GM19452 (cell line): ENCODE measurements at regions not wholly inside any gene's neighbourhood (a gene's known extent, or its start where the extent isn't known, plus 50 kb on each side); places are given as distances from the start of the nearest gene placed in this dataset.
"Not testable (repeated sequence)": the region's sequence is repeated elsewhere in the genome, so short reads cannot be mapped to it uniquely, and the experiment has no call there.

Experiments
- ATAC-seq: cut with Tn5 transposase; IDR thresholded peaks from one replicate; pipeline ENCODE4 v1.9.1; 2021; ENCODE audit not compliant: unreplicated experiment

DNA sequence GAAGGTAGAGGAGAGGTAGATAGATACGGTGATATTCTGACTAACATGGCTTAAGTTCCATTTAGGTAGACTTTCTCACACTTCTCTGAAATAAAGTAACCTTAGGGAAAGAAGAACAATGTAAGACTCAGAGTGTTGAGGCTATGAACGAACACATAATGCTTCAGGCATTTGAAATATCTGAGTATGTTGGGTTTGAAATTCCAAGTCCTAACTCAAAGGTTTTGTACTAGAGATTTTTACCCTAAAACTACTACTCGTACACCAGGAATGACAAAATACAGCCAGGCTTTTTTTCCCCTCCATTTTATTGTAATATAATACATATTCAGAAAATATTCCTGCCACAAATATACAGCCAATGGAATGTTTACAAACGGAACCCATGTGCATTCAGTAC is 592.6 kb downstream of the ETS1 start:
- no peak for ATAC-seq

DNA sequence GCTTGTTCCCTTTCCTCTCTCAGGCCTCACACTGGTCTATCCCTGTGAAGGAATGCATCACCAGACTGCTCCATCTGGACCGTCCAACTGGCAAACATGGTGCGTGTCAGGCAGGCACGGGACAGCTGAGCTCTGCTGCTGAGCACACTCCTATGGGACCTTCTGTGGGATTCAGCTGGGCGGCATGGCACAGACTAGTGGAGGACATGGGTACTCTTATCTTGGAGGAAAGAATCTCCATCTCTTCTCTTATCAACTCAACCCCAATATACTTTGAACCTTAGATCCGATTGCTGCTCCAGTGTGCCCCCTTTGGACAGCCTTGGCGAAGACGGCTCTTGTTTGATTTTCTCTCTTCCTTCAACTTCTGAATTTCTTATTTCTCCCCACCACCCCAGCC is 593.6 kb downstream of the ETS1 start:
- no peak for ATAC-seq

DNA sequence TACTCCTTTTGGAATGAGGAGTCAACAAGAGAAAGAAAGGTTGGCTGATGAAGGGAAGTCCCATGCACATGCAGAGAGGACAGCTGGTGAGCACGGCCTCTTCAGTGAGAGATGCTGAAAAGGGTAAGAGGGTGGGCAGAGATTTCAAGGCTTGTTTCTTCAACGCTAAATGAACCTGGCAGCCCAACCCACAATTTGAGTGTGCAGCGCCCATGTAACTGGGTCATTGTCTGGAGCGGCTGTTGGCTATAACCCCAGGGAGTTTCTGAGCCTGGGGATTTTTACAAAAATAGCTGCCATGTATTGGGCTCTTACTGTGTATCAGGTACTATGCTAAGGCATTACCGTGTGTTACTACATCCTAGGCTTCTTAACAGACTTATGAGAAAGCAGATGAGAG is 594.1 kb downstream of the ETS1 start:
- no peak for ATAC-seq

DNA sequence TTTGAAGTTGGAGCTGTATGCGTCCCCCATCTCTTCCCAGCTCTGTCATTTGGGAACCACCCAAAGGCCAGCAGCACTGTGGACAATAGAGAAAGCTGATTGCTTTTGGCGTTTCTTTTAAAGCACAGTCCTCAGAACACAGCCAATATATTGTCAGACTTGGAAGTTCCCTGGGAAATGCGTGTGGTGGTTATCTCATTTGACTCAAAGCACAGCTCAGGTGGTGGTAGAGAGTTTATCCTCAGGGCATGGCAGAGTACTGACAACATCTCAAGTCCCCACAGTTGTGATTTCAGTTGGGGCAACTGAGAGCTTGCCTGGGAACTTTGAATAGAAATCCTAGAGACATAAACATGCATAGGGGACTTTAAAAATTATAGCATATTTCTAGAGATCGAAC is 601.3 kb downstream of the ETS1 start:
- ATAC-seq, result no peak

DNA sequence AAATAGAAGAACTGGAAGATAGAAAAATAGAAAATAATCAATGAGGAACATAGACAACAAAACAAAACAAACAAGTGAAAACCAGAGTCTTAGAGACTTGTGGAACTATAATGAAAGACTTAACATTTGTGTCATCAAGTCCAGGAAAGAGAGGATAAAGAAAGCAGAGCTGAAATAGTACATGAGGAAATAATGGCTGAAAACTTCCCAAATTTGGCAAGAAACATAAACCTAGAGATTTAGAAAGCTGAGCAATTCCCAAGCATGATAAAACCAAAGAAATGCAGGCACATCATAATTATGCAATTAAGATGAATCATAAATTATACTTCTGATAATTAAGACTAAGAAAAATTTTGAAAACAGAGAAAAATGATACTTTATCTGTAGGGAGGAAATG is 614.5 kb downstream of the ETS1 start:
- no peak for ATAC-seq

DNA sequence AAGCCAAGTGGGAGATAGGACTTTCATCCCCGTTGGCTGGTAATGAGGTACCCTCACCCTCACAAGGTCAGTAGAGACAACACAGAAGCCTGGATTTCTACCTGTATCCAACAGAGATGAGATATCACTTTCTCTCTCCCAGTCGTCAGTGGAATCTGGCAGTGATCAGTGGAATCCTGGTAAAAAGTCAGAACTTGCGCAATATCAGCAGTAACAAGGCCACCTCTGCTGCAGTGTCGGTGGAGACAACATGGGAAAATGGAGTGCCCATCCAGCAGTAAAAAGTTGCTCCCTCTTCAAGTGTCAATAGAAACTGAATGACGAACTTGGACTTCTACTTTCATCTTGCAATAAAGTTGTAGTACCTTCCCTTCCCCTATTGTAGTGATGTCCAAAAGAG is 615.9 kb downstream of the ETS1 start:
- no peak for ATAC-seq

DNA sequence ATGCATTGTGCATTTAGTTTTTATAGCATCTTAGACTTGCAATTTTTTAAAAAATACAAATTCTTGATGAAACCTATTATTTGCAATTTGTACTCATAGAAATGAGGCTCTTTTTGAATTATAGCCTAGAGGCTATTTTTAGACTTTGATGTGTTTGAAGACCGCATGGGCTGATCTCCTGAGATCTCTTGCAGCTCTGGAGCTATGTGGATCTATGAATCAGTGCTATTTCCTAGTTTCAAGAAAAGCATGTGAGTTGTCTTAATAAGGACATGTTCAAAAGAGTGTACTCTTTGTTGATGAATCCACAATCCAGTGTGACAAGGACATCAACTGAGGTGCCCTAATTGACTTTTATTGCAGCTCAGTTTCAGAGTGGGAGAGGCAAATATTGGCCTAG is 620.5 kb downstream of the ETS1 start:
- ATAC-seq, result no peak

DNA sequence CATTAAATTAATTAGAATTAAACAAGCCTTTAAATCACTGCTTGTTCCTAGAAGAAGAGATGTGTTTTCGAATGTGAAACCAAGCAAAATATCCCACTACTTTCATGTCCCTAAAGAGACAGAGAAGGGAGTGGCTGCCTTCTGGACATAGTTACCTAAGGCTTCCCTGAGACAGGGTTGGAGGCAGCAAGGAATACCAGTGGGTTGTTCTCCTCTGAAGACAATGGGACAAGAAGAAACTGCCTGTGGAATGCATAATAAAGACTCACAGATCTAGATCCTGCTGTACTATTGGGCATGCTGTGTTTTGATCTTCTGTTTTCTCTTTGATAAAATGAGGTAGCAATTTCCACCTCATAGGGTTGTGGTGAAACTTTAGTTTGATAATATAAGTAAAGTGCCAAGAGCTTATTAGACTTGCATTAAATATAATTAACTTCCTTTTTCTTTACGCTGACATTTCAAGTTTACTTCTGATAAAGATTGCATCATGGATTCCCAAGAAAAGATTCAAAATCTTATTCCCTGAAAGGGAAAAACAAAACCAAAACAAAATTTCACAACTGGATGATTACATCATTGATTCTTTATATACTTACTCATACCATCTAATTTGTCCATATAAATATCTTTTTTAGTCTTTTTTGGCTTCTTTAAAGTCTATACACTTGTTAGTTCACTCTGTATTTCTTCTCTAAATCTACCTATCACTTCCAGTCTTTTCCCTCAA is 621.3 kb downstream of the ETS1 start:
- ATAC-seq, result no peak

DNA sequence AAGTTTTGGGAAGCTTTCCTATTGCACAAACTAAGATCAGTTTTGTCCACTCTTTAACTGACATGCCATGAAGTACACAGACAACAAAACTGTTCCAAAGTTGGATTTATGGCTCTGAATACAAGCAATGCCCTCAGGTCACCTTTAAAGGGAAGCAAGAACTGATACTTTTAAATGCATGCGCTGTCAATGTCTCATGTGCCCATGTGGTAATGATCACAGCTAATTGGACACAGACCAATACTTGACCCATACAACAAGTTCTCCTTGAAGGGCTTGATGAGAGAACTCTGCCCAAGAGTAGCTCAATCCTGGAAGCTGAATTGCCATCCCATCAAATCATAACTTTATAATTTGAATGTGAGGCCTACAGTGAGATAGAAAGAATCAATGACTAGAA is 624.9 kb downstream of the ETS1 start:
- ATAC-seq, result no peak

DNA sequence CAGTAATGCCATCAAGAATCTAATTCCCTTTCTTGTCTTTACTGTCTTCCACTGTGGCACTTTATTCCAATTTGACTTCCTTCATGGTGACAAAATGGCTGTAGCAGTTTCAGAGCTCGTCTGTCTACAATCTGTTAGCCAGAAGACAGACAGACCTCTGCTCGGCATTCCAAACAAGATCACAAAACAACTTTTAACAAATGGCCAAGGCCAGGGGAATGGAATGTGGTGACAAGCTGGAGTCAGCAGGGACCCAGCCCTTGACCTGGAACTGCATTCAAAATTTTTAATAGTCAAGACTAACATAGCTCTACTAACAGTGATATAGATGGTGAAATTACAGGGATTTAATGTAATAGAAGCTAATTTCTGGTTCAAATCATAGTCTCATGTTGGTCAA is 637.2 kb downstream of the ETS1 start:
- no peak for ATAC-seq

DNA sequence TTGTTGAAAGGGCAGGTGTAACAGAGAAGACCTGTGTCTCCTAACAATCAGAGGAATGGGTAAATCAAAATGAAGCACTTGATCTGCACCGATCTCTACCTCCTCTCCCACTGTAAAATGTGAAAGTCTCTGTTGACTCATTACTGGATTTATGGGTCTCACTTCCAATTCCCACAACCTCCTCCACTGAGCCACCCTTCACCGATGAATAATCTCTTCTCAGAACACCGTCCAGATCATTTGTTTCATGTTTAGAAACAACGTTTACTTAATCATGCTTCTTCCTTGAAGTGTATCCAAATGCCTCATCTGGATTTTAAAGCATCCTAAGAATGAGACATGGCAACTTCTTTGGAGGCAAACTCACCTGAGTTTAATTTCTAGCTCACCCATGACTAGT is 643.6 kb downstream of the ETS1 start:
- no peak for ATAC-seq

DNA sequence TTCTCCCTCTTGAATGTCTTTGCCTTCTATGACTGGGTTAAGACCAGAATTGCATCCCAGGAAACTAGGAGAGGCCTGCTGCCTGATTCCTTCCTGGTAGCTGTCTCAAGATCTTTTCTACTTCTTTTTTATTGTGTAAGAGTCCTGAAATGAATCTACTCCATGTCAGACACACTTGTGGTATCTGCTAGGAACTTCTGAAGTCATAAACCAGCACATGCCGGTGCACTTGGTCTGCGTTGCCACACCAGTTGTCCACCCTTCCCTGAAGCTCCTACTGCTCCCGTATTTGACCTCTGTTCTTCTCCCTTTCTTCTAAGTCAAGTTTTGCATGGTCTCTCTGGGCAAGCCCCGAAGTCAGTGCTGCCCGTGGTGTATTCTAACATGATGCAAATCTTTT is 644.2 kb downstream of the ETS1 start:
- ATAC-seq, result no peak

DNA sequence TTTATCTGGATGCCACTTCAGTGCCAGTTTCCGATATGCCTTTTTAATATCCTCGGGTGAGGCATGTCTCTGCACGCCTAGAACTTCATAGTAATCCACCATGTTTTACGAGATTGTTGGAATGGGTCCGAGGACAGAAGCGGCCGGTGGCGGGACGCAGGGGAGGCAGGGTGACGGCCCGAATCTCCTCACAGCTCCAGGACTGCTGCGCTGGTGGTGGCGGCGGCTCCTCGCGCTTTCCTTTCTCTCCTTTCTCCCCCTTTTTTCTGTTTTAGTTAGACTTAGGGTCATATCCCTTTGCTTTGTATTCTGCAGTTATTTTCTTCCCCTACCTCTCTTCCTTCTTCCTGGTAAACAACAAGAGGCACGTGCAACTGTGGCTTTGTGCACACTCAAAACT is 645.8 kb downstream of the ETS1 start:
- ATAC-seq, result not testable (repeated sequence)

DNA sequence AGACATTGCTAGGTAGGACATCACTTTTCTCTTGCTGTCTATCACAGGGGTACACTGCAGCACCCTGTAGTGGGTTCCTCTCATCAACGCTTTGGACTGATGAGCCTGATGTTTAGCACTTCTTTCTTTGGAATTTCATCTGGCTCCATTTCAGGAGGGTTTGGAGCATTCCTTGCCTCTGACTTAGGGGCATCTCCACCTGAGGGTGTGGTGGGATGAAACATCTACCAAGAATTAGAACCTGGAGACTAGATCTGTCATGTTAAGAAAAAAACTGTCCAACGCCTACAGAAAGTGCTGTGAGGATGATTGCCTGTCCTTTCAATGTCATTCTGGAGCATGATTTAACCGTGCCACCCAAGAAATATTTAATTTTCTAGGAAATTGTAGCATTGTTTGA is 648.4 kb downstream of the ETS1 start:
- ATAC-seq, result no peak

DNA sequence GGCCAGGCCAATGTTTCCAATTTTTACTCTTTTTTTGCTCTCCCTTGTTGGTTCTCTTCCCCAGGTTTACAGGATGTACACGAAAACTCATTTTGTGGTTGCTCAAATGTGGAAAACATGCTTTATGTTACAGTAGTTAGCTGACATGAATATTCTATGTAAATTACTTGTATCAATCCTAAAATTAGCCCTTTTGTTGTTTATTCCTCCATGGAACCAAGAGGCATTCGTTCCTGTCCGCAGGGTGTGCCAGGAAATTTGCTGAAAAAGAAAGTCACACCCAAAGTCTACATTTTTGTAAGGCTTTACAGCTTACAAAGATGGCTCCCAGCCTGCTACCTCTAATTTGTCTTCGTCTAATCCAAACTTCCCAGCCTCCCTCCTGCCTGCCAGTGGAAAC is 652.3 kb downstream of the ETS1 start:
- no peak for ATAC-seq

DNA sequence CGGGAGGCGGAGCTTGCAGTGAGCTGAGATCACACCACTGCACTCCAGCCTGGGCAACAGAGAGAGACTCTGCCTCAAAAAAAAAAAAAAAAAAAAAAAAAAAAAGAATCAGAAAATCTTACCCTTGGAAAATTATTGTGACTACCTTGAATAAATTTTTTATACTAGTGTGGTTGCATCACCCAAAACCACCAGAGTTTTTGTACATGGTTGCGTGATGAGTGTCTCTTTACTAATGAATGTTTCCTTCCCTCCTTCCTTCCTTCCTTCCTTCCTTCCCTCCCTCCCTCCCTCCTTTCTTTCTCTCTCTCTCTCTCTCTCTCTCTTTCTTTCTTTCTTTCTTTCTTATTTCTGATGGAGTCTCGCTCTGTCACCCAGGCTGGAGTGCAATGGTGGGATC is 653.4 kb downstream of the ETS1 start:
- ATAC-seq, result not testable (repeated sequence)

DNA sequence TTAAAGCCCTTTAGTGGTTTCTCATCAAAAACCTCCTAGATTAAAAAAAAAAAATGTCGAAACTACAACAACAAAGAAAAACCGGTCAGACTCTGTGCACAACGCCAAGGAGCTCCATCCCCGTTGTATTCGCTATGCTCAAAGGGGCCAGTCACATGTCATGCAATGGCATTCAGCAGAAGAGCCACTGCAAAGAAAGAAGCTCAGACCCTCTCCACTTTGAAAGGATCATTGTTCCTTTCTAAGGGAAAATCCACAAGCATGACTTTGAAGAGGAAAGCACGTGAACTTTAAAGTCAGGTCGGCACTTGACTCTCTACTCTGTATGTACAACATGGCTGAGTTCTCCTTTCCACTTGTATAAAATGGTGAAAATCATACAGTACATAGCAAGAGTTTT is 655.6 kb downstream of the ETS1 start:
- no peak for ATAC-seq

DNA sequence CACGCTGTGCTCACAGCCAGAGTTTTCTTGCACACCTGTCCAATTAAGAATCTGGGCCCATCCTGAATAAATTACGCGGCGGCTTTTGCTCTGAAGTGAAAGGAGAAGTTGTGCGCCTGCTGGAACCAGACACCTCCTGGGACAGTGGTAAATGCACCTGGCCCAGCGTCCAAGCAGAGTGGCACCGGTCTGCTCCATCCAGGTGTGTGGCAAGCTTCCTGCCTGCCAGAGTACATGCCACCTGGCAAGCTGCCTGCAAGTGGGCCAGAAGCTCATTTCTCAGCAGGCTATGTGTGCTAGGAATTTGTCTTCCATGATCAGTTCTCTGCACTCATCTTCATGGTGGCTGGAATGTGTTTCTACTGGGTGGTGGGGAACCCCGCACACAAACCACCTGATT is 660.6 kb downstream of the ETS1 start:
- no peak for ATAC-seq

DNA sequence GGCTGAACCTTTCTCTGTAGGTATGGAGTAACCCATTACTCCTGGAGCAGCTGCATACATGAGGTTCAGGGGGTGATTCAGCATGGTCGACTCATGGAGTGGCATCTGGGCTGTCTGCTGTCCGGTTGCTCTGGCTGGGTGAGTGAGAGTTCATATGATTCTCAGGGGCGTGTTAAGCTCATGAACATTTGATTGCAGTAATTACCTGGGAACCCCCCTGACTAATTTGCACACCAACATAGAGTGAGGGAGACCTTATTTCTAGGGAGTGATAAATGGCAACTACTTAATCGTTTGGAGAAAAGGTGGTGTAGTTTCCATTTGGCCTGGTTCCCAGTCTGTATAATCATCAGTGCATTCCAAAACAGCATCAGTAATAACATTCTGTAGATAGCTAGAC is 661.9 kb downstream of the ETS1 start:
- no peak for ATAC-seq

DNA sequence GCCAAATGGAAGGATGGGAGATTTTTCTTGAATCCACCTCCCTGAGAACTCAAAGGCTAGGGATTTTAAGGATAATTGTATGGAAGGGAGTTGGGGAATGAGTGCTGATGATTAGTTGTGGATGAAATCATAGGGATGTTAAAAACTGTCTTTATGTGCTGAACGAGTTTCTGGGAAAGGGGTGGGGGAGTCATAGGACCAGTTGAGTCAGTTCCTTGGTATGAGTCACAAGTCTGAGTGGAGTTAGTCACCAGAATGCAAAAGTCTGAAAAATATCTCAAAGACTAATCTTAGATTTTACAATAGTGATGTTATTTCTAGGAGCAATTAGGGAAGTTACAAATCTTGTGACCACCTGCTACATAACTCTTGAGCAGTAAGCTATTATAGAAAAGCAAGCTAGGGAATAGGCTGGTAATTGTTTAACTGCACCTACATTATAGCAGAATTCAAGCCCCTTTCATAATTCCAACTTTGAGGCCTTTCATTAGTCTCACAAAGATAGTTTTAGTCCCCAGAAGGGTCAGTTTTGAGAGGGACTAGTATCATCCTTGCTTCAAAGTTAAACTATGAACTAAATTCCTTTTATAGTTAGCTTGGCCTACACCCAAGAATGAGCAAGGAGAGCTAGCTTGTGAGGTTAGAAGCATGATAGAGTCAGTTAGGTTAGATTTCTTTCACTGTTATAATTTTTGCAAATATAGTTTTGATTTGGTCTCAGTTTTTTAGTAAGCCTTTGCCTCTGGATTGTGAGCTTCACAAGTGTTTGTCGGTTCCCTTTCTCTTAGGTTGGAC is 668.0 kb downstream of the ETS1 start:
- ATAC-seq, result no peak

DNA sequence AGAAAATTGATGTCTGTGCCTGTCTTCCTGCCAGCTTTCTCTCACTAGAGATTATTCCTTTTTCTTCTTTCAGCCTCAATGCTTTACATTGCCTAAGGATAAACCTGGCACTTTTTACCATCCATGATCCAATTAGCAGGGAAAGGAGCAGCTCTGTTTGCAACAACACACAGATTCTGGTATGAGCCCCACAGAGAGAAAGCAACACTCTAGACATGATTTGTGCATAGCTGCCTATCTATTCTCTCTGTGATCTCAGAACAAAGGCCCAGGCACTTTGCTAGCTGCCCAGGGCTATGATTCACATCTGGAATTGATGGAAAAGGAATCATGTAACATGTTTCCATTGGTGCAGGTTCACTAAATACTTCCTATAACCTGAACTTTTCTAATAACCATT is 685.0 kb downstream of the ETS1 start:
- ATAC-seq, result no peak

DNA sequence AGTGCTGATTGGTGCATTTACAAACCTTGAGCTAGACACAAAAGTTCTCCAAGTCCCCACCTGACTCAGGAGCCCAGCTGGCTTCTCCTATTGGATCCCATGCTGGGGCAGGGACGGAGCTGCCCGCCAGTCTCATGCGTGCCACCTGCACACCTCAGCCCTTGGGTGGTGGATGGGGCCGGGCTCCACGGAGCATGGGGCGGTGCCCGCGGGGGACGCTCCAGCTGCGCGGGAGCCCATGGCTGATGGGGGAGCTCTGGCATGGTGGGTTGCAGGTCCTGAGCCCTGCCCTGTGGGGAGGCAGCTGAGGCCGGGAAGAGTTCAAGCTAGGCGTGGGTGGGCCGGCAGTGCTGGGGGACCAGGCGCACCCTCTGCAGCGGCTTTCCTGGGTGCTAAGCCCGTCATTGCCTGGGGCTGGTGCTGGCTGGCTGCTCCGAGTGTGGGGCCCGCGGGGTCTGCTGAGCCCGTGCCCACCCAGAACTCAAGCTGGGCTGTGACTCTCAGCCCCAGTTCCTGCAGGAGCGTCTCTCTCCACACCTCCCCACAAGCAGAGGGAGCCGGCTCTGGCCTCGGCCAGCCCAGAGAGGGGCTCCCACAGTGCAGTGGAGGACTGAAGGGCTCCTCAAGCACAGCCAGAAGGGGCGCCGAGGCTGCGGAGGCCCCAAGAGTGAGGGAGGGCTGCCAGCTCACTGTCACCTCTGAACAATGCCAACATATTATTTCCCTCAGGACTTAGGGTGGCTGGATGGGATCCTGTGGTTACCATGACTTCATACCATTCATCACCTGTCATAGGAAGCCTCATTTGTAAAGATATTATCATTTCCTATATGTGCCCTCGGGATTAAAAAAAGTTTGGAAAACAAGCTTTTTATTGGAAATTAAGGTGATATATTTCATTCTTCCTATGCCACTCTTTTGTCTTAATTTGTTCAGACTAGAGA is 688.7 kb downstream of the ETS1 start:
- no peak for ATAC-seq
